HepG2 (cell line): ENCODE measurements at regions not wholly inside any gene's neighbourhood (a gene's known extent, or its start where the extent isn't known, plus 50 kb on each side); places are given as distances from the start of the nearest gene placed in this dataset.

Source experiments
- ATAC-seq: fragments of 200-7000 bp; cut with Tn5 transposase; 3 replicates; pipeline ENCODE4 v1.9.1; 2020; ENCODE audit warnings: mild to moderate bottlenecking, moderate library complexity
- BruUV-seq: library from RNA; stranded (reverse); fragments of 400-500 nt; replicated peaks from 2 replicates; lab custom pipeline; 2021; lab: Mats Ljungman, UMichigan
- CTCF ChIA-PET: fragments of 300-600 bp; formaldehyde crosslinking; extraction: SDS; loops from one replicate; lab custom pipeline; 2021; ENCODE audit warnings: low total read pairs, inconsistent platforms, low intra/inter-chr PET ratio; lab: Yijun Ruan, JAX
- POLR2A ChIA-PET: fragments of 350-600 bp; sonication (Branson Sonifier 250); formaldehyde crosslinking; loops from one replicate; lab custom pipeline; 2020; ENCODE audit warnings: antibody characterized with exemption, inconsistent platforms; lab: Yijun Ruan, JAX
- DNase-seq: peaks from one replicate; pipeline ENCODE4 v3.0.0-alpha.2; 2015; ENCODE audit warnings: low spot score
- FAIRE-seq: peaks from 3 replicates; lab custom pipeline; 2011; peaks lifted over from hg19 to GRCh38; lab: Jason Lieb, UNC
- H2AFZ ChIP-seq: one replicate; pipeline ENCODE4 v1.6.1; 2011; ENCODE audit warnings: low read length, inconsistent platforms
- H3K27ac ChIP-seq: fragments of 300-600 bp; 3 replicates; pipeline ENCODE4 v1.8.0; 2011; ENCODE audit warnings: mixed run types, mild to moderate bottlenecking, mixed read lengths, low read length, inconsistent platforms; ENCODE audit not compliant: insufficient read depth; ENCODE audit errors: extremely low read length
- H3K27me3 ChIP-seq, 2 experiments: fragments of 200-600 bp in 1 of 2; 2 replicates in 1 of 2; 3 replicates in 1 of 2; pipeline versions ENCODE4 v1.6.0 to v1.8.0; 2011; ENCODE audit warnings: low read length in 2 of 2, mild to moderate bottlenecking in 2 of 2, moderate library complexity in 2 of 2, inconsistent platforms in 1 of 2; ENCODE audit not compliant: insufficient read depth in 2 of 2, control insufficient read depth in 1 of 2
- H3K36me3 ChIP-seq, 2 experiments: fragments of 200-600 bp in 1 of 2; replicated peaks in 1 of 2; 2 replicates in 1 of 2; 3 replicates in 1 of 2; pipeline versions ENCODE4 v1.5.1 to v1.8.0; 2011; ENCODE audit warnings: low read length in 2 of 2, inconsistent platforms in 1 of 2; ENCODE audit not compliant: insufficient read depth in 2 of 2, control insufficient read depth in 1 of 2
- H3K4me1 ChIP-seq: 2 replicates; pipeline ENCODE4 v1.5.1; 2012; ENCODE audit warnings: low read length, inconsistent platforms; ENCODE audit not compliant: insufficient read depth
- H3K4me2 ChIP-seq: 2 replicates; pipeline ENCODE4 v1.6.0; 2011; ENCODE audit warnings: low read depth, low read length, inconsistent platforms
- H3K4me3 ChIP-seq, 3 experiments: fragments of 200-600 bp in 1 of 3; sonication (generic), shearing (Covaris generic) in 1 of 3; replicated peaks in 1 of 3; 2 replicates each; pipeline ENCODE4 v1.5.1; 2011 to 2016; ENCODE audit warnings: low read length in 3 of 3, inconsistent platforms in 2 of 3, low read depth in 2 of 3, mild to moderate bottlenecking in 2 of 3, control low read depth in 1 of 3, mixed read lengths in 1 of 3; ENCODE audit not compliant: insufficient read depth in 1 of 3
- H3K79me2 ChIP-seq: one replicate; pipeline ENCODE4 v1.6.1; 2011; ENCODE audit warnings: low read length, inconsistent platforms; ENCODE audit not compliant: insufficient read depth
- H3K9ac ChIP-seq: 2 replicates; pipeline ENCODE4 v1.6.0; 2011; ENCODE audit warnings: mild to moderate bottlenecking, low read depth, low read length, inconsistent platforms; ENCODE audit not compliant: insufficient read depth
- H3K9me3 ChIP-seq: 2 replicates; pipeline ENCODE4 v1.5.1; 2012; ENCODE audit warnings: mild to moderate bottlenecking, low read length
- H4K20me1 ChIP-seq: 2 replicates; pipeline ENCODE4 v1.6.0; 2011; ENCODE audit warnings: inconsistent platforms, mild to moderate bottlenecking, low read length, moderate library complexity; ENCODE audit not compliant: insufficient read depth
- CEBPG ChIP-seq: IDR thresholded peaks from 2 replicates; pipeline ENCODE4 v1.6.1; 2016
- ELF1 ChIP-seq: sonication (generic); formaldehyde crosslinking; IDR thresholded peaks from 2 replicates; pipeline ENCODE4 v1.4.0; 2020; ENCODE audit warnings: missing genetic modification reagents
- MIER3 ChIP-seq: IDR thresholded peaks from 2 replicates; pipeline ENCODE4 v1.6.1; 2016; ENCODE audit warnings: missing compliant biosample characterization, borderline replicate concordance
- RBM22 ChIP-seq: fragments of 200-400 bp; formaldehyde crosslinking; optimal IDR thresholded peaks from 2 replicates; pipeline ENCODE3; 2017; ENCODE audit warnings: mild to moderate bottlenecking, low read length, moderate library complexity
- SMAD1 ChIP-seq: sonication (generic); formaldehyde crosslinking; IDR thresholded peaks from 2 replicates; pipeline ENCODE4 v1.4.0; 2020; ENCODE audit warnings: missing genetic modification reagents, low read depth, mild to moderate bottlenecking, borderline replicate concordance
- SNAI1 ChIP-seq: sonication (generic); formaldehyde crosslinking; IDR thresholded peaks from 2 replicates; pipeline ENCODE4 v1.5.0; 2020; ENCODE audit warnings: mild to moderate bottlenecking, missing genetic modification reagents, borderline replicate concordance
- ZFP41 ChIP-seq: sonication (generic); formaldehyde crosslinking; IDR thresholded peaks from 2 replicates; pipeline ENCODE4 v1.4.0; 2020; ENCODE audit warnings: mild to moderate bottlenecking, missing genetic modification reagents, borderline replicate concordance
- ZNF232 ChIP-seq: sonication (generic); formaldehyde crosslinking; IDR thresholded peaks from 2 replicates; pipeline ENCODE4 v1.4.0; 2020; ENCODE audit warnings: missing genetic modification reagents, borderline replicate concordance
- ZNF598 ChIP-seq: sonication (generic); formaldehyde crosslinking; IDR thresholded peaks from 2 replicates; pipeline ENCODE4 v1.5.1; 2020; ENCODE audit warnings: mild to moderate bottlenecking, missing genetic modification reagents, borderline replicate concordance
- ZNF7 ChIP-seq: IDR thresholded peaks from 2 replicates; pipeline ENCODE4 v1.6.1; 2016; ENCODE audit warnings: missing biosample characterization, missing genetic modification reagents
- ZNF790 ChIP-seq: sonication (generic); formaldehyde crosslinking; IDR thresholded peaks from 2 replicates; pipeline ENCODE4 v1.8.0; 2022; ENCODE audit warnings: missing genetic modification reagents, mild to moderate bottlenecking, borderline replicate concordance
- ZNF841 ChIP-seq: sonication (generic); formaldehyde crosslinking; IDR thresholded peaks from 2 replicates; pipeline ENCODE4 v1.8.1; 2023; ENCODE audit warnings: missing genetic modification reagents, borderline replicate concordance
- WGBS: methylation state at CpG from one replicate; pipeline ENCODE4 v1.1.6; 2017; ENCODE audit warnings: low lambda C conversion rate; 5-methylcytosine and 5-hydroxymethylcytosine counted together
- in situ Hi-C: cut with HindIII; loops from 2 replicates; pipeline ENCODE4 v1.10.0; 2017; ENCODE audit warnings: low pct_unique_long_range_greater_than_20kb; ENCODE audit not compliant: extremely low pct_ligation_motif_present
- intact Hi-C: fragments of 100-400 bp; cut with micrococcal nuclease; formaldehyde crosslinking; loops from one replicate; pipeline ENCODE4 v1.10.0; 2022; ENCODE audit not compliant: unreplicated experiment

DNA sequence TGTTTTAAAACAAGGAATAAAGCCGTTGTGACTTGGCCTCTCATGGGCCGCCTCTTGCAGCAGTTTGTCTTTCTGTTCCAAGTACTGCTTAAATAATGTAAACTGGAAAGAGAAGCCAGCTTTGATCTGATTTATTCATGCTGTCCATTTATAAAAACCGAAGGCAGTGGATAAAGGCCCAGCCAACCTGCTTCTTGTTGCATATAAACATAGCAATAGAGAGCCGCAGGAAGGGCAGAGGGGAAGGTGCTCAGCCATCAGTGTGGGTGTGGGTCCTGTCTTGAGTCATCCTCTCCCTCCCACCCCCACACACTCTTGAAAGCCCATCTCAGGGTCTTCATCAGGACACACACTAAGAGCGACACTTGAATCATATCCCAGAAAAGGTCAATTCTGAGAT lies 187.9 kb upstream of the FAM9B start:
- no peak overlapping the region for H3K9ac ChIP-seq
- POLR2A ChIA-PET, result no interaction called here

GRCh38 chrX:9222299-9222698 lies 188.4 kb upstream of the FAM9B start:
- in situ Hi-C loops, result no loop called here

More for the DNA sequence above, 187.9 kb upstream of the FAM9B start:
- Histone ChIP-seq H2AFZ (no peak overlapping the region), H3K4me1 (no peaks in the 10 kb centered on the region), H3K4me2 (no peak overlapping the region), H3K4me3 (no peak overlapping the region), H3K9me3 (no peaks in the 10 kb centered on the region), H3K79me2 (no peaks in the 10 kb centered on the region), H4K20me1 (no peaks in the 10 kb centered on the region), H3K27ac (no peak overlapping the region), H3K27me3 (no peaks in the 10 kb centered on the region), H3K36me3 (no peaks in the 10 kb centered on the region)
- BruUV-seq, result no TSS peak
- in situ Hi-C loops, result no loop called here
- CTCF ChIA-PET, result no interaction called here
- 28% methylated on average over 4 of the region's 5 CpGs for WGBS
- FAIRE-seq (no peak), DNase-seq (no peak), ATAC-seq (no peak)
- intact Hi-C loops, result no loop called here
- TF ChIP-seq MIER3 (no peak), CEBPG (CRISPR knock-in tag) (no peak), ZFP41 (CRISPR knock-in tag) (no peak)

More at GRCh38 chrX:9222299-9222698, 188.4 kb upstream of the FAM9B start:
- Histone ChIP-seq H3K36me3 (no peaks in the 10 kb centered on the region), H3K4me2 (no peak overlapping the region), H3K27ac (no peak overlapping the region), H3K4me3 (no peak overlapping the region), H4K20me1 (no peaks in the 10 kb centered on the region), H3K9me3 (no peaks in the 10 kb centered on the region), H3K27me3 (no peaks in the 10 kb centered on the region), H3K4me1 (no peaks in the 10 kb centered on the region), H3K9ac (no peak overlapping the region), H3K79me2 (no peaks in the 10 kb centered on the region), H2AFZ (no peak overlapping the region)
- POLR2A ChIA-PET, result no interaction called here
- 58% methylated on average over 8 of the region's 9 CpGs for WGBS
- no peak for FAIRE-seq
- no peak for DNase-seq
- CTCF ChIA-PET, result no interaction called here
- TF ChIP-seq SNAI1 (CRISPR knock-in tag) (no peak), SMAD1 (CRISPR knock-in tag) (no peak), ZNF598 (no peak), ZNF232 (CRISPR knock-in tag) (no peak), RBM22 (no peak), ZNF790 (CRISPR knock-in tag) (no peak), ELF1 (no peak), ZNF841 (no peak), ZNF7 (CRISPR knock-in tag) (no peak), MIER3 (no peak)
- ATAC-seq, result no peak
- intact Hi-C loops, result no loop called here
- no TSS peak for BruUV-seq
